CD4-positive, alpha-beta T cell treated with Interleukin-2 at 100 ng/mL for 4 hours (primary cell): ENCODE measurements at regions not wholly inside any gene's neighbourhood (a gene's known extent, or its start where the extent isn't known, plus 50 kb on each side); places are given as distances from the start of the nearest gene placed in this dataset.
"Not testable (repeated sequence)": the region's sequence is repeated elsewhere in the genome, so short reads cannot be mapped to it uniquely, and the experiment has no call there.

ENCODE experiments used
- DNase-seq: peaks from one replicate; pipeline ENCODE4 v3.0.0-alpha.2; 2020; ENCODE audit warnings: low spot score

DNA sequence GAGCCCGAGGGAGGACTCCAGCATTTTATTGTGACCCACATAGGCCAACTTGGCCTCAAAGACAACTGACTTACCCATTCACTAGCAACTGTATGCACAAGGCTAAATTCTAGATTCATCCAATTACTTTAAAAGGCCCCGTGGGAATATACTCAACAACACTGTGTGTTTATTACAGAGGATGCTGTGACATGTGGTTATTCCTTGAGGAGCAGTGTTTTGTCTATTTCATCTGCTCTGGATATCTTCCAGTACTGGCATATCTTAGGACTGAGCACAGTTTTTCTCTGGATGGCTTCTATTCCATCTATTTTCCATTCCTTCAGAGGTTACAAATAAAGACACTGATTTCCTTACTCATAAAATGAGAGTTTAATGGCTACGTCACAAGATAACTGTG, 87.2 kb upstream of the KRAS start:
- no peak for DNase-seq

DNA sequence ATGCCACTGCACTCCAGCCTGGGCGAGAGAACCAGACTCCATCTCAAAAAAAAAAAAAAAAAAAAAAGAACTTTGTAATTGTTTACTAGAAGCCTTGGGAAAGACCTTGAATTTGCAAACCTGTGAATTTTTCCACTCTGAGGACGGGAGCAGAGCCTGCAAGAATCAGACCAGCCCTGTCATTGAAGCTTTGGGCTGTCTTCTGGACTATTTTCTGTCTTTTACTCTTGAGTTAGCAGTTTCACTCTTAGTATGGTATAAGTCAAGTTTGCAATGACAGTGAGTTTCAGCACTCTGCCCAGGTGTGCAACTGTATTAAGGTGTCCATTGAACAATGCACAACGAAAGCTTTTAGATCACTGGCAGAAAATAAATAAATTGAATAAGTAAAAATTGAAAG, 81.4 kb upstream of the KRAS start:
- DNase-seq: no peak

DNA sequence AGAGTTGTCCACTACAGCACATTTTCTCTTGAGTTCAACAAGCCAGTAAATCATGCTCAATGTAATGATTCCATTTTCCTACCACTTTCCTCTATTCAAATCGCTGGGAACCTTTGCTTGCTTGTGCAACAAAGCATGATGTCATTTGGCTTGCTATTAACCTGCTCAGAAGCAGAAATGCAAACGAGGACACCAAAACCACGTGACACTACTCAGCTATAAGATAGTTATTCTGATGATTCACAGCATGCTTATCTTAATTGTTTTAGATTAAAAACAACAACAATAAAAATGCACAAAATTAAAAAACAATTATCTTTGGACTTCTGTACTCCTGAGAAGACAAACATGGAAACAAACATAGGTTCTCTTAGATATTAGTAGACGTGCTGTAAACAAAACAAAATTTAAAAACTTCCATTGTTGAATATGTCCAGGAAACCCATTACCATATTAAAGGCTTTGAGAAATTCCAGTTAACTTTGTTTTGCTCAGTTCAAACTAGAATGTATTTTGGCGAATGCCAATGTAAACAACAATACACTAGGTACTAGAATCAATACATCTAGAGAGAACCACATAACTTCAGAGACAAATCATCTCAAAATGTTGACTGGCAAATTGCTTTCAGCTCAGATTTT, 77.5 kb upstream of the KRAS start:
- no peak for DNase-seq

DNA sequence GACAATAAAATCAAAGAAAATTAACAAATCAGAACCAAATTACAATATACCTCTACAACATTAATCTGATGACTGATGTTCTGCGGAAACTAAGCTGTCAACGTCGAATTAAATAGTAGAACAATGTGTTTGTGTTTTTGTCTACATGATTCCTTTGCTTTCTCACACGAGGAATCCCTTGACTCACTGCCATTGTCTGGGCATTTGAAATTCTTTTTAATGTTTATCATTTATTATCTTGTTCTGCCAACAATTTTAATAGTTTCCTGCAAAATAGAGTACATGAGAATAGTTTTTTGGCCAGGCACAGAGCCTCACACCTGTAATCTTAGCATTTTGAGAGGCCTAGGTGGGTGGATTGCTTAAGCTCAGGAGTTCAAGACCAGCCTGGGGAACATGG, 76.6 kb upstream of the KRAS start:
- DNase-seq: no peak

DNA sequence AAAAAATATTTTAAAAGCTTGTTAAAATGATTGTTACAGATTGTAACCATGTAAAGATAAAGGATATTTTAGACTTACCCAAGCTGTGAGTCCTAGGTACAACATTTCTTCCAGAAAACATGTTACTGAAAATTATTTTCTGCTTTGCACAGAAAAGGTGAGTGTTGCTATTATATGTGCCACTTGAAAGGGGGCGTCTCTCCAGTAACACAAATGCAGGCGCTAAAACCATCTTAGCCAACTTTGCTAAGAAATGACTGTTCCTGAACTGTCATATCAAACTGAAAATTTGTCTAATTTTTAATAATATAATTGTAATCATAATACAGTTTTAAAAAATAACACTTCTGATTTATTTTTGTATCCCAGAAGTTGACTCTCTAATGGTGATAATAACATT, 75.6 kb upstream of the KRAS start:
- no peak for DNase-seq

DNA sequence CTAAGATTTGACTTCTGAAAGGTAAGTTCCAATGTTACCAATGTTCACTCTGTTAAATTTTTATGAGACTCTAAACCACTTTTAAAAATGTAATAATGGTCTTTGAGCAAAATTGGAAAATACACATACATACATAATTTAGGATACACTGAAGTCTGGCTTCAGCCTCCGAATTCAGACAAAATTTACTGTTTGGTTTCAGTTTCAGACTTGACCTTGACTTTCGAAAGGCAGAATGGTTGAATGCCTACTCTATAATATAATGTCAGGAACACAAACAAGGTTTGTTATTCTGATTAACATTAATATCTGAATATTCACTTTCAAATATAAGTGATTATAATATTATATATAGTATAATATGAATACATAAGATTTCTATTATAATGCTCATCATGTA, 74.1 kb upstream of the KRAS start:
- no peak for DNase-seq

DNA sequence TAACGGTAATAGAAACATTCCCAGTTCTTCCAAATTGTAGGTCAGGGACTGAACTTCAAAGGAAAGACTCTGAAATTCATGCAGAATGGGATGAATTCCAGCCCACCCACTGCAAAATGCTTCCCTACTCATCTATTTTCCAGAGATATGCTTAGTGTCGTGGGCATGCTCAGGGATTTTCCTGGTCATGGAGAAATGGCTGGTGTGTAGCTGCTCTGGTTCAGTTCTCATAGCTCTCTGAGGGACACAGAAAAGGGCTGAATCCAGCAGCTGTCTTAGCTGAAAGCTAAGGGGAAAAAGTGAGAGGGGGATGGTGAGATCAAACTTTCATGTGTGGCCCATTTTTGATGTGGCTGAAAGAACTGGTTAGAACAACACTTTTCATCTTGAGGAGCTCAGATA, 72.9 kb upstream of the KRAS start:
- no peak for DNase-seq

DNA sequence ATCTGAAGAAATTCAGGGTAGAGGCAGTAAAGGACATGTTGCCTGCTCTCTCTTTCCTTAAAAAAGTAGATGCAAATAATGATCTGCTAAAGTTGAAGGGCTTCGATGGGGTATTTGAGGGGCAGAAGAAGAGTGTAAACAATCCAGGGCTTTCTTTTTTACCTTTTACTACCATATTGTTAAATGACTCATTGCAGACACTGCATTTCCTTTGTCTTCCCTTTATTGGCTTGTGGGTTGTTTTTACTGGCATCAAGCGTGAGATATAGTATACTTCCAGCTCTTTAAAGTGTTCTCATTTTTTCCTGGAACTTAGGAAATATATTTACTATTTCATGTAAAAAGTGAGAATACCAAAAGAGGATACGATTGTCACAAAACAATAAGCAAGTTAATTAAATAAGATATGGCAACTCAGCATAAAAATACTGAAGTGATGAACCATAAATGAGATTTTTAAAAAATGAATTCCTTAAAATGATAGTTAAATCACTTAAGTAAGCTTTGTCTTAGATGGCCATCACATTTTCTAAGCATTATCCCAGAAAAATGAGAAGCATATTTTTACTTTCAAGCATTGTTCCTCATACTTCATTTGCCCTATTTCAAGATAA, 72.3 kb upstream of the KRAS start:
- peak; percentile 48 for DNase-seq

DNA sequence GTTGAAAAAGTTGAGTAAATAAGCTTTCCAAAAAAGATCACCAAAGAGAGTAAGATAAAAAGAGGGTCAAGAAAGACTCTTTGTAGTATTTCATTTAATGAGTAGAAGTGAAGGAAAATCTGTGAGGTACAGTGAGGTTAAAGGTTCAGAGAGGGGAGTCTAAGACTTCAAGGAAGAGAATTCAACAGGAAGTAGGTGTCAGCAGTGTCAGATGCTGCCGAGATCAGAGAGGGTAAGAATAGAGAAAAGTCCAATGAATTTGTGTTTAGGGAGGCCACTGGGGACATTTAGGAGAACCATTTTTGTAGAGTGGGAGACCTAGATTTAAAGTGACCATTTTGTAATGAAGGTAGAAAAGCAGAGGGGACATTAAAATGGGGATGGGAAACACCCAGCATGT, 71.6 kb upstream of the KRAS start:
- peak; percentile 38 for DNase-seq

DNA sequence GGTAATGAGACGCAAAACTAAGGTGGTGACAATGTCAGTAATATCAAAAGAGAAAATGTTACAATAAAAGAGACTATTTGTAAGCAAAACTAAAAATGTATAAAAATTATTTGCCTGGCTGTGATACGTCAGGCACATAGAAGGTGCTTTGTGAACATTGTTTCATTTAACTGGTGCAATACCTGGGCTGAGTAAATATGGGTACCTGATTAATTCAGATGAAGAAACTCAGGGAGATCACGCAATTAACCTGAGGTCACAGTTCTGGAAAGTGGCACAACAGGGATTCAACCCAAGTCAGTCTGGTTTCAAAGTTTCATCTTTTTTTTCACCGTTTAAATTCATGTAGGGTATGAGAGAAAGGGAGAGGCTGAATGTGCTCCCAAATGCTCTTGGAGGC, 71.0 kb upstream of the KRAS start:
- DNase-seq: no peak

DNA sequence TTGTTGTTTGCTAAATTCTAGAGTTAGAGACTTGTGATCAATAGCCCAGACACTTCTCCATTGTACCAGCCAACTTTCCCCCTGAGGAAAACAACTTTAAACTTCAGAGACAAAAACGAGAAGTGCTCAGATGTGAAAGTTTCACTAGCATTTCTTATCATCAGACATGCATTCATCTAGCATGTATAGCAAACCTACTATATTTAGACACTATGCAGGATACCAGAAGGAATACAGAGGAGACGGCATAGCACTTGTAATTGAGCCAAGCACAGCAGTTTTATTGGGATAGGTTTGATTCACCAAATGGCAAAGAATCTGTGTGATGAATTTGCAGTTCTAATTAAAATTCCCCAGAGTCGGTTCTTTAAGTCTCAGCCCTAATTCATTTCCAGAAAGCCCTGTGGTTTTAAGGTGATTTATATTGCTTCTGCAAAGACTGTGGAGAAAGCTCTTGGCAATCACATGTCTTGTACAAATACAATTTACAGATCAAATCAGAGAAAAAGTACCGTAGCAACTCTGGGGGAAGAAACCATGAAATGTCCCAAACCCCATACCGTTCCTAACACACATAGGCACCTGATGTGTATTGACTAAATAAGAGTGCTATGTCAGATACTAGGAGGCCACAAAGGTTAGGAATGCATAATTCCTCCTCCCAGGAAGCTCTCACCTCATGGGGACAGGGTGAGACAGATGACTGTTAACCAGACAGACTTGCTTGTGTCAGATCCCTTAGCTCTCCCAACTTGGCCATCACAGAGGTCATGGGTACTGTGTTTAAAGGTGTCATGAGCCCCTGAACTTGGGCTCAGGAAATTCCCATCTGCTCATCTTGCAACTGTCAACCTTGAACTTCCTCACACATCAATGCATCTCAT, 69.6 kb upstream of the KRAS start:
- no peak for DNase-seq

DNA sequence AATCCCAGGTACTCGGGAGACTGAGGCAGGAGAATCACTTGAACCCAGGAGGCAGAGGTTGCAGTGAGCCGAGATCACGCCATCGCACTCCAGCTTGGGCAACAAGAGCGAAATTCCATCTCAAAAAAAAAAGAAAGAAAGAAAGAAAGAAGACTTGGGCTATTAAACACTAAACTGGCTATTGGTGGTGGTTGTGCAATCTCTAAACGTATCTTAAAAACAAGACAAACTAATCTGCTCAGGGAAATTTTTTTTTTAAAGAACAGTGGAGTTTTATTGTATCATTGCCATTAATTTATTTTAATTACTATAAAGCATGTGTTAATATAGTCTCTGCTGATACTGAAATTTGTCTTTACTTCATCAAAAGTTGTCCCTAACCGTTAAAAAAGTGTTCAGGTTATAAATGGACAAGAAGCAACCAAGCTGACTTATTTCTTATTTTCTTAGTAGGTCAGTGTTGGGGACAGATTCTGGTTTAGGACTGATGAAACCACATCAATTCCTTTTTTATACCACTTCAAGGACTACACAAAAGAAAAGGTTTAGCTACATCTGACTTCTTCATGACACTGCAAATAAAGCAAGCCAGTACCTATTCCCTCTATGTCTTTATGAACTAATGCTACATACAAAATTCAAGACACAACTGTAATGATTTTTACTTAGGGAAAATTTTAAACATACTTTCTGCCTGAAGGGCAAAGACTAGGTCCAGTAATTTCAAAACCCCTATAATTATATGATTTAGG, 68.7 kb upstream of the KRAS start:
- no peak for DNase-seq

DNA sequence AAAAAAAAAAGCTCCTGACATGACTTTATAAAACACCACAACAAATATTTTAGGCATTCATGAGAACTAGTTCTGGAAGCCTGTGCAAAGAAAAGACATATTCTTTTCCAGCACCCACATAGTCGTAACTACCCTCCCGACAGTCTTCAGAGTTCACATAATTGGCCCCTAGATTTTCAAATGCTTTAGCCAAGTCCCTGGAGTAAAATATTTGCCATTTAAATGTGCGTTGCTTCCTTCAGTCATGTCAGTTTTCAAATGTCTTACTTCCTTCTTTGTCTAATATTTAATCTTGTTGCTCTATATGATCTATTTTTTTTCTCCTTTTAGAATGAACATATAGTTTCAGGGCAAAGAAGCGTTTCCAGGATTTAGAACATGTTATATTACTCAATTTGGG, 66.8 kb upstream of the KRAS start:
- DNase-seq: no peak

DNA sequence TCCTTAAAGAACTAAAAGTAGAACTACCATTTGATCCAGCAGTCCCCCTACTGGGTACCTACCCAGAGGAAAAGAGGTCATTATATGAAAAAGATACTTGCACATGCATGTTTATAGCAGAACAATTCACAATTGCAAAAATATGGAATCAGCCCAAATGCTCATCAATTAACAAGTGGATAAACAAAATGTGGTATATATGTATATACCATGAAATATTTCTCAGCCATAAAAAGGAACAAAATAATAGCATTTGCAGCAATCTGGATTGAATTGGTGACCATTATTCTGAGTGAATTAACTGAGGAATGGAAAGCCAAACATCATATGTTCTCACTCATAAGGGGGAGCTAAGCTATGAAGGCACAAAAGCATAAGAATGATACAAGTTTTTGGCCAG, 64.7 kb upstream of the KRAS start:
- DNase-seq: no peak

DNA sequence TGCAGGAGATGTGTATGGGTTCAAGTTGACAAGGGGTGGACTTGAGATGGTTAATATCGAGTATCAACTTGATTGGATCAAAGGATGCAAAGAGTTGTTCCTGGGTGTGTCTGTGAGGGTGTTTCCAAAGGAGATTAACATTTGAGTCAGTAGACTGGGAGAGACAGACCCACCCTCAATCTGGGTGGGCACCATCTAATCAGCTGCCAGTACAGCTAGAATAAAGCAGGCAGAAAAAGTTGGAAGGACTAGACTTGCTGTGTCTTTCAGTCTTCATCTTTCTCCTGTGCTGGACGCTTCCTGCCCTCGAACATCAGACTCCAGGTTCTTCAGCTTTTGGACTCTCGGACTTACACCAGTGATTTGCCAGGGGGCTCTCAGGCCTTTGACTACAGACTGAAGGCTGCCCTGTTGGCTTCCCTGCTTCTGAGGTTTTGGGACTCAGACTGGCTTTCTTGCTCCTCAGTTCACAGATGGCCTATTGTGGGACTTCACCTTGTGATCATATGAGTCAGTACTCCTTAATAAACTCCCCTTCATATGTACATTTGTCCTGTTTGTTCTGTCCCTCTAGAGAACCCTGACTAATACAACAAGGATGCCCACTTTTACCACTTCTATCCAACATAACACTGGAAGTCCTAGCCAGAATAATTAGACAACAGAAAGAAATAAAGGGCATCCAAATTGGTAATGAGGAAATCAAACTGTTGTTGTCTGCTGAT, 62.7 kb upstream of the KRAS start:
- not testable (repeated sequence) for DNase-seq

DNA sequence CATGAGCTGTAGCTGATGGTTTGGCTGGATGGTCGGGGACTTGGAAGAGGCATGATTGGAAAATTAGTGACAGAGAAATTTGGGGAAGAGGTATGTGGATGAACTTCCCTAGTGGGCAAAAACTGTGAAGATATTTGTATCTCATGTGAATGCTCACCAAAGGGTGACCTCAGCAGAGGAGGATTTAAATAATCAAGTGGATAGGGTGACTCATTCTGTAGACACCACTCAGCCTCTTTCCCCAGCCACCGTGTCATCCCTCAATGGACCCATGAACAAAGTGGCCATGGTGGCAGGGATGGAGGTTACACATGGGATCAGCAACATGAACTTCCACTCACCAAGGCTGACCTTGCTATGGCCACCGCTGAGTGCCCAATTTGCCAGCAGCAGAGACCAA, 60.8 kb upstream of the KRAS start:
- no peak for DNase-seq

DNA sequence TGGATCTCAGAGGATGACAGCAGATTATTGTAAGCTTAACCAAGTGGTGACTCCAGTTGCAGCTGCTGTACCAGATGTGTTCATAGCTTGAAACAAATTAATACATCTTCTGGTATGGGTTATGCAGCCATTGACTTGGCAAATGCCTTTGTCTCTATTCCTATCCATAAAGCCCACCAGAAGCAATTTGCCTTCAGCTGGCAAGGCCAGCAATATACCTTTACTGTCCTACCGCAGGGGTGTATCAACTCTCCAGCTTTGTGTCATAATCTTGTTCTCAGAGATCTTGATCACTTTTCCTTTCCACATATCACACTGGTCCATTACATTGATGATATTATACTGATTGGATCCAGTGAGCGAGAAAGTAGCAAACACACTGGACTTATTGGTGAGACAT, 59.3 kb upstream of the KRAS start:
- not testable (repeated sequence) for DNase-seq

DNA sequence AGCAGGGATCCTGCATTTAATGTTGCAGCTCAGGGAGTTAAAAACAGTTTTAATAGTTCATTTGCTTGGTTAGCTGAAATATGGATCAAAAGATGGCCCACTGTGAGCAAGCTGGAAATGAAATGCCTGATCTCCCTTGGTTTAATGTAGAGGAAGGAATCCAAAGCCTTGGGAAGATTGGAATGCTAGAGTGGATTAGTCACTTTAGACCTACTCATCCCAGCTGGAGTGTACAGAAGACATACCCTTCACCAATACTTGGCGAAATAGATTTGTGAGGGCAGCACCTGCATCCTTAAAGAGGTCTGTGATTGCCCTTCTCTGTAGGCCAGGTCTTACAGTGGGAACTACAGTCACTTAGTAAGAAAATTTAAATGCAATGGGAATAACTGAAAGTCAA, 58.0 kb upstream of the KRAS start:
- no peak for DNase-seq

DNA sequence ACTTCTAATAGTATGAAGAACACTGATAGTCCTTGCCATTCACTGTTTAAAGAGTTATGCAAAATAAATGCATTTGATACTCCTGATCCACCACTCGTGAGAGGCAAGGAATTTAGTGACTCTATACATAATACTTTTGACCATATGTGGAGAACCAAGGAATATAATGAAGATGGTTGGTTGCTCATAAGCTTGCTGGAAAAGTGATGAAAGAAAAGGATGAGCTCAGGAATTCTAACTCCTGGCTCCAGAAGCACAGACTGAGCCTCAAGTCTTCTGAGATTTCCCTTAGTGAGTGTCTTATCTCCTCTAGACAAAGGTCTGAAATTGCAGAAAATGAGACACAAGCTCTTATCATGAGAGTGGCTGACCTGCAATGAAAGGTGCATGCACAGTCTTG, 57.1 kb upstream of the KRAS start:
- DNase-seq: no peak

DNA sequence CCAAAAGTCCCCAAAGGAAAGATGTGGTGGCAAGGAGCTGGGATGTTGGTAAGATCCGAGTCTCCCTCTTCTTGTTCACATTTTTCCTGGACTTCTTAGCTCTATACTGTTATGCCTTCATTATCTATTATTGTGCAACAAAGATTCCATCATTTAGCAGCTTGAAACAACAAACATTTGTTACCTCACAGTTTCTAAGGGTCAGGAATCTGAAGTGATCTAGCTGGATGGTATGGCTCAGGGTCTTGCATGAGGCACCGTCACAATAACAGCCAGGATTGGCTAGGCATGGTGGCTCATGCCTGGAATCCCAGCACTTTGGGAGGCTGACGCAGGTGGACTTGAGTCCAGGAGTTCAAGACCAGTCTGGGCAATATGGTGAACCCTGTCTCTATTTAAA, 51.1 kb upstream of the KRAS start:
- no peak for DNase-seq
